Heart left ventricle (tissue), 16 donors: ENCODE measurements at regions not wholly inside any gene's neighbourhood (a gene's known extent, or its start where the extent isn't known, plus 50 kb on each side); places are given as distances from the start of the nearest gene placed in this dataset.

Experiments used
- ATAC-seq, 4 donors: fragments of 200-7000 bp; cut with Tn5 transposase; one replicate each; pipeline ENCODE4 v1.9.1; 2020 to 2022; ENCODE audit warnings: moderate library complexity in 4 of 4, mild to moderate bottlenecking in 3 of 4, moderate number of reproducible peaks in 1 of 4
- DNase-seq, 5 donors: peaks; one replicate each; pipeline ENCODE4 v3.0.0-alpha.2; 2020
- H3K27ac ChIP-seq, 12 donors: fragments of 200-600 bp; sonication (generic) in 4 of 12; one replicate each; pipeline versions ENCODE4 v1.5.0 to v1.8.0; 2016 to 2022; ENCODE audit warnings: mild to moderate bottlenecking in 2 of 12
- H3K27me3 ChIP-seq, 9 donors: fragments of 200-600 bp; sonication (generic) in 2 of 9; one replicate each; pipeline versions ENCODE4 v1.5.1 to v1.8.0; 2016 to 2022; ENCODE audit warnings: mild to moderate bottlenecking in 3 of 9
- H3K36me3 ChIP-seq, 9 donors: fragments of 200-600 bp; sonication (generic) in 2 of 9; one replicate each; pipeline versions ENCODE4 v1.5.0 to v1.8.0; 2018 to 2022; ENCODE audit warnings: mild to moderate bottlenecking in 2 of 9
- H3K4me1 ChIP-seq, 12 donors: fragments of 200-600 bp; sonication (generic) in 4 of 12; one replicate each; pipeline versions ENCODE4 v1.5.0 to v1.8.0; 2016 to 2022; ENCODE audit warnings: mild to moderate bottlenecking in 3 of 12
- H3K4me3 ChIP-seq, 12 donors: fragments of 200-600 bp; sonication (generic) in 4 of 12; one replicate each; pipeline versions ENCODE4 v1.5.0 to v1.8.0; 2017 to 2022; ENCODE audit warnings: mild to moderate bottlenecking in 9 of 12, moderate library complexity in 4 of 12
- H3K9me3 ChIP-seq, 12 donors: fragments of 200-600 bp; sonication (generic) in 4 of 12; one replicate each; pipeline versions ENCODE4 v1.5.0 to v1.8.0; 2016 to 2022; ENCODE audit warnings: mild to moderate bottlenecking in 1 of 12
- CTCF ChIP-seq, 12 donors: fragments of 200-600 bp; sonication (generic) in 4 of 12; IDR thresholded peaks; one replicate each; pipeline versions ENCODE4 v1.5.0 to v1.8.0; 2018 to 2022; ENCODE audit warnings: antibody characterized with exemption in 12 of 12, mild to moderate bottlenecking in 5 of 12
- POLR2A ChIP-seq, 2 donors: fragments of 450-650 bp; IDR thresholded peaks; one replicate each; pipeline ENCODE4 v1.6.1; 2017; ENCODE audit warnings: antibody characterized with exemption in 2 of 2, mild to moderate bottlenecking in 2 of 2, moderate library complexity in 2 of 2
- WGBS, 4 donors: extraction: QIAGEN DNeasy Blood & Tissue Kit in 2 of 4; methylation state at CpG; one replicate each; pipeline versions ENCODE4 v1.1.5 to v1.1.7; 2013 to 2018; 5-methylcytosine and 5-hydroxymethylcytosine counted together
- intact Hi-C, 10 donors: fragments of 100-400 bp; cut with DNase I; formaldehyde crosslinking; loops; one replicate each; pipeline versions ENCODE4 v1.11.1 to v1.14.2; 2022
- donor health status: ischemic (EF 13 %, LVEDD 7.1; RV severe dilation, severe dysfunction).
- donor health status: healthy with polysubstance abuse.
- donor health status: DM: no; HTN: yes; CAD: no.
- donor health status: DM: no; HTN: no; CAD: no.
- donor health status: ischemic (EF 25% LVEDD 6.9; RV normal size, moderate dysfunction).
- donor health status: ischemic (EF 25% LVEDD 5.7; RV mildly dilated, moderate dysfunction).
- donor health status: healthy.
- donor health status: DM: yes; HTN: yes; CAD: no.
- donor health status: ischemic (EF 35%, LVEDD 5.7; RV mildly dilated, moderate dysfunction).
- donor health status: nonischemic (EF 11% LVEDD 7.7; RV severe dilation, severe dysfunction).
- donor health status: DM: yes; HTN: yes; CAD: no.
- donor health status: PGD.
- donor health status: ischemic (EF 29% LVEDD 5.4; RV normal size, mild dysfunction).
- donor health status: nonischemic (EF 23%, LVEDD 6.1; RV moderate dilation, normal function).

GRCh38 chr1:221162352-221162751, 283.1 kb downstream of the HLX start:
- Histone ChIP-seq H3K4me1 (peaks cover 0 to 66% (median 11%) of the 10 kb centered on the region in 12 donors), H3K27ac (peak overlapping the region in 1 of 12 donors; percentile 78), H3K36me3 (no peaks in the 10 kb centered on the region), H3K9me3 (no peaks in the 10 kb centered on the region), H3K4me3 (no peak overlapping the region), H3K27me3 (no peaks in the 10 kb centered on the region)
- DNase-seq = no peak
- TF ChIP-seq POLR2A (IDR thresholded peaks at IDR 0.05) = no peak
- no peak for TF ChIP-seq CTCF (IDR thresholded peaks at IDR 0.05)
- intact Hi-C loops = no loop called here
- no peak for ATAC-seq
- 61 to 71% (median 68%) methylated on average over 2 of the region's 2 CpGs for WGBS, 4 donors

- intact Hi-C loops = no loop called here
- Histone ChIP-seq H3K27me3 (no peaks in the 10 kb centered on the region), H3K9me3 (no peaks in the 10 kb centered on the region), H3K27ac (no peak overlapping the region), H3K36me3 (no peaks in the 10 kb centered on the region), H3K4me1 (peaks cover 0 to 65% (median 11%) of the 10 kb centered on the region in 12 donors), H3K4me3 (no peak overlapping the region)
- DNase-seq = no peak
- no peak for ATAC-seq
- 90 to 98% (median 95%) methylated on average over 2 of the region's 2 CpGs for WGBS, 4 donors
- no peak for TF ChIP-seq CTCF (IDR thresholded peaks at IDR 0.05)
- no peak for TF ChIP-seq POLR2A (IDR thresholded peaks at IDR 0.05)
Observed at GRCh38 chr1:221162939-221163338, 283.7 kb downstream of the HLX start.

- H3K9me3 ChIP-seq = no peaks in the 10 kb centered on the region
- 91 to 100% (median 96%) methylated on average over 1 of the region's 1 CpG for WGBS, 4 donors
- ATAC-seq = no peak
- no peaks in the 10 kb centered on the region for H3K27me3 ChIP-seq
- intact Hi-C loops = no loop called here
- H3K36me3 ChIP-seq = no peaks in the 10 kb centered on the region
- H3K4me3 ChIP-seq = no peak overlapping the region
- no peak for DNase-seq
- TF ChIP-seq POLR2A (IDR thresholded peaks at IDR 0.05) = no peak
- no peak for TF ChIP-seq CTCF (IDR thresholded peaks at IDR 0.05)
- no peak overlapping the region for H3K27ac ChIP-seq
- H3K4me1 ChIP-seq = peaks cover 0 to 67% (median 11%) of the 10 kb centered on the region in 12 donors
Observed at GRCh38 chr1:221164029-221164428, 284.8 kb downstream of the HLX start.

GRCh38 chr1:221164951-221165838, 286.0 kb downstream of the HLX start:
- no peak overlapping the region for H3K4me3 ChIP-seq
- H3K27ac ChIP-seq = peak overlapping the region in 2 of 12 donors; percentile 12 to 18
- H3K4me1 ChIP-seq = peaks cover 0 to 67% (median 11%) of the 10 kb centered on the region in 12 donors
- H3K27me3 ChIP-seq = no peaks in the 10 kb centered on the region
- no peaks in the 10 kb centered on the region for H3K36me3 ChIP-seq
- no peaks in the 10 kb centered on the region for H3K9me3 ChIP-seq
- no peak for DNase-seq
- WGBS, 4 donors = 76 to 89% (median 78%) methylated on average over 4 of the region's 4 CpGs
- no peak for ATAC-seq
- intact Hi-C loops = no loop called here
- TF ChIP-seq POLR2A (IDR thresholded peaks at IDR 0.05) (no peak), CTCF (IDR thresholded peaks at IDR 0.05) (no peak)
